HG03196 (cell line): ENCODE measurements at regions not wholly inside any gene's neighbourhood (a gene's known extent, or its start where the extent isn't known, plus 50 kb on each side); places are given as distances from the start of the nearest gene placed in this dataset.
"Not testable (repeated sequence)": the region's sequence is repeated elsewhere in the genome, so short reads cannot be mapped to it uniquely, and the experiment has no call there.

Source experiments
- ATAC-seq: cut with Tn5 transposase; IDR thresholded peaks from one replicate; pipeline ENCODE4 v1.9.1; 2021; ENCODE audit not compliant: unreplicated experiment

DNA sequence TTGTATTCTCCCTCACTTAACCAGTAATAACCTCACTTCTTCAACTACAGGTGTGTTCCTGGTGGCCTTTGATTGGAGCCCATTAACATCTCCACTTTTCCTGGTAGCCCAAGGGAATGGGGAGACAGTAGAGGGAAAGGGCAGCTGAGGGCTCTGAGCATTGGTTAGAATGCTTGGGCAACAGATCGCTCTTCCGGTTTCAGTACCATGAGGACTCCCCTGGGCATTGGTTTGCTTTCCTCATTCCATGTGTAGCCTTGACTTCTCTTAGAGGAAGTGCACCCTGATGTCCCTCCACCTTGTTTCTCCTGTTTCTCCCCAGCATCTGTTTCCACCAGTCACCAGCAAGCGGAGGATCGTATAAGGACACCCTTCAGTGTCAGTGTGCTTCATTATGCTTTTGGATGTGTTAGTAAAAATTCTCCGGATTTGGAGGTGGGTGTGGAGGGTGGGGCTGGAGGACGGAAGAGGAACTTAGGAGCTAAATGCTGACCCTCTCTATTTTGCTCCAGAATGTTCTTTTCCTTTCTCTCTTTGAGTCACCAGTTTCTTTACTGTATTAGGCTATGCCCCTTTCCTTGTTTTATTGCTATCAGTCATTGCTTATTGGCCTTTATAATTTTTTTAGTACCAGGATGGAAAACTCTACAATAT, 50.6 kb upstream of the ZNG1B start:
- ATAC-seq = not testable (repeated sequence)

DNA sequence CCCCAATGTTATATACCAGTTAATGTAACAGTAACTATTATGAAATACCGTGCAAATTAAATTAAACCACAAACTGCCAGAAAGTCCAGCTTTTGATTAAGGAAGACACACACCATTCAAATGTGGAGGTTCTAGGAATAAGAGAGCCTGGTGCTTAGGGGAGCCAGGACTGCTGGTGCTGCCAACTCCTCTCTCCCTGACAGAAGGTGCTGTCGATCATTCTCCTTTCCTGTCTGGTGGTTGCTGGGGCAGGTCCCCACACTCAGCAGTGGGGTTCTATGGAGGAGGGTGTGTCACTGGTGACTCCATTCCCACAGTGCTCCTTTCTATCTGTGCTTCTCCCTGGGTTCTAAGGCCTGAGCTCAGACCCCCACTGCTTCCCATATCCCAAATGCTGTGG, 57.9 kb upstream of the ZNG1B start:
- ATAC-seq = not testable (repeated sequence)

DNA sequence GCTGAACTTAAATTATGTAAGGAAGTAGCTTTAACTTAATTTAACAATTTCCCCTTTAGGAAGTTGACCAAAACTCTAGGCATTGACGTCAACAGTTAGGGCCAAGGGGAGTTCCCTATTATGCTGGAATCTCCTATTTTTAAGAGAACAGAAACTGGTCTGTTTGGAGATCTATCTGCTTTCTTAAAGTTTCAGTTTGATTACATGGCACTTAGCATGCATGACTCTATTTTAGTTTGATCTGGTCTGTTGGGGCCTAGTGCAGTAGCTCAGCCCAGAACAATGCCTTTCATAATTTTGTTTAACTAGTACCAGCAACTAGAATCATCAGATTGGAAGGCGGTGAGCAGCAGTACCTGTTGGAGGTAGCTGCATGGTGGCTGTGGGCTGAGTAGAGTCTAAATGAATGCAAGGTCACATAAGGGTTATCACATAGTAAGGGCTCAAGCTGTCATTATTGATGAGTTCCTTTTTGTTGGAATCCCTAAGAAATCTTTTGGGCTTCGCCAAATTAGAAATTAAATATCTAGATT, 60.5 kb upstream of the ZNG1B start:
- peak; percentile 73 for ATAC-seq

DNA sequence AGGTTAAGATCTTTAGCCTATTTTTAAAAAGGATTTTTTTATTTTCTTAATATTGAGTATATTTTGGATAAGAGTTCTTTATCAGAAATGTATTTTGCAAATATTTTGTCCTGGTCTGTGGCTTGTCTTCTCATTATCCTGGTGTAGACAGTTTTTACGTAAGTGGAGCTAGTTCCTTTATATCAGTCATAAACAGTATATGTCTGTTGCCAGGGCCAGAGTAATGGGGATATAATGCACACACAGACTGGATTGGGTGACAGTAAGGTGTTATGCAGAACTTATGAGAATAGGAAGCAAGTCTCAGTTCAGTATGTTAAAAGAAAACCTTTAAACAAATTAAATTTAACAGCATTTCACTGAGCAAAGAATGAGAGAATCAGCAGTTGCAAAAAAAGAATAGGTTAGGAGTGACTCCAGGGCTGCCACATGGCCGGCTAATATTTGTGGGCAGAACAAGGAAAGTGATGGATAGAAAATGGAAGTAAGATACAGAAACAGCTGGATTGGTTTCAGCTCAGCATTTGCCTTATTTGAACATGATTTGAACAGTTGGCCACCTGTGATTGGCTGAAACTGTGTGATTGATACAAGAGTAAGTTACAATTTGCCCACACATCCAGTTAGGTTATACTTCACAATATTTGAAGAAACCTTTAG, 61.1 kb upstream of the ZNG1B start:
- ATAC-seq = peak; percentile 21

DNA sequence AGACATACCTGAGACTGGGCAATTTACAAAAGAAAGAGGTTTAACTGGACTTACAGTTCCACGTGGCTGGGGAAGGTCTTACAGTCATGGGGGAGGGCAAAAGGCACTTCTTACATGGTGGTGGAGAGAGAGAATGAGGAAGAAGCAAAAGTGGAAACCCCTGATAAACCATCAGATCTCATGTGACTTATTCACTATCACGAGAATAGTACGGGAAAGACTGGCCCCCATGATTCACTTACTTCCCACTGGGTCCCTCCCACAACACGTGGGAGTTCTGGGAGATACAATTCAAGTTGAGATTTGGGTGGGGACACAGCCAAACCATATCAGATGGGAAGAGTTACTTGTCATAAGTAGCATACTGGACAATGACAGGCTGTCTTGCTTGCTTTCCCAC, 62.6 kb upstream of the ZNG1B start:
- not testable (repeated sequence) for ATAC-seq

DNA sequence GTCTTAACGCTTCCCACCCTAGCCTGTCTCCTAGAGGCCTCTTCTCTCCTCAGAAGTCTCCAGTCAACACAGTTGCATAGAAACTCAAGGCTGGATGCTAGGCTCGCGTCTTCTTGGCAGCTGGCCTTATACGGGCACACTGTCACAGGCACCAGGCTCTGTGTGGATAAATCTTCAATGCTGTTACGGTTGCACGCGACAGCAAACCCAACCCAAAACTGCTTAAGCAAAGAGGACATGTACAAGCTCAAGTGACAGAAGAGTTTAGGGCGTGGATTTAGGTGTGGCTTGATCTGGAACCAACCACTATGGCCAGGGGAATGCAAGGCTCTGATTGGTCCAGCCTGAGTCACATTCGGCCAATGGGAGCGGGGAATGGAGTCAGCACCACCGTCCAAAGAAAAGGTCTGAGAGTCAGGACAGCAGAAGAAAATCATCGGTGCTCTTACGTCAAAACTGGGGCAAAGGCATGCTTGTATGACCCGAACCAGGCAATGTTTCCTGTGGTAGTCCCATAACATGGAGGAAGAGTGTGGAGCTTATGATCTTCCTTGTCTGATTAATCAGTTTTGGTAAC, 65.1 kb upstream of the ZNG1B start:
- not testable (repeated sequence) for ATAC-seq

DNA sequence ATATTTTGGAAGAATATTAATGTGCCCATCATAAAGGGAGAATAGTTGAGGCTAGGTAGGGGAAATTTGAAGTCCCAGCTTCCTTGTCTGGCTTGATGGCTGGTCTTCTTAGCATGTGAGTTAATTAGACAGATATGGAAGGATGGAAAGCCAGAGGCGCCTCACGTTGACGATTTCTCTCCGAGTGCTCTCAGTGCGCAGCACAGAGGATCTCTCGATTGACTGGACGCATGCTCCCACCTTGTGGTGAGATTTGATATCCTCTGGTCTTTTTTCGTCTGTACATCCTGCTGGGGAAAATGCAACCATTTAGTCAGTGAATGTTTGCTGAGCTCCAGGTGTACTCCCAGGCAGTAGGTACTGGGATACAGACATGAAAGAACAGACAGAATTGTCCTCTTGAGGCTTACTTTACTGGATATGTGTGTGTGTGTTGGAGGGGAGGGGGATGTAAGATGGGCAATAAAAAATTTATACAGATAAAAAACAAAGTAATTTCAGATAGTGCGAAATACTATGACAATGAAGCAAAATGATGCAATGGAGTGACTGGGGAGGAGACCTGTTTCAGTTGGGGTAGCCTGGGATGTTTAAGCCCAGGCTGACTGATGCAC, 66.9 kb upstream of the ZNG1B start:
- no peak for ATAC-seq

DNA sequence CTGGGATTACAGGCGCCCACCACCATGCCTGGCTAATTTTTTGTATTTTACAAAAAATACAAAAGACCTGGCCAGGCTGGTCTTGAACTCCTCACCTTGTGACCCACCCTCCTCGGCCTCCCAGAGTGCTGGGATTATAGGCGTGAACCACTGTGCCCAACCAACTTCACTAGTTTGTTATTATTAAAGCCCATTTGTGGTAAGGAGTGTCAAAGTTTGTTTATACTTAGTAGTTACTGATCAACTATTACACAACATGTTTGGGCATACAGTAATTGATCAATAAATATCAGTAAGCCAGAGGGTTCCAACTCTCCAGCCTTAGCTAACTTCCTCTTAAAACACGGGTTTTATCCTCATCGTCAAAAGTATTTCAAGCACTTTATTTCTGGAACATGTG, 67.5 kb upstream of the ZNG1B start:
- ATAC-seq = no peak

DNA sequence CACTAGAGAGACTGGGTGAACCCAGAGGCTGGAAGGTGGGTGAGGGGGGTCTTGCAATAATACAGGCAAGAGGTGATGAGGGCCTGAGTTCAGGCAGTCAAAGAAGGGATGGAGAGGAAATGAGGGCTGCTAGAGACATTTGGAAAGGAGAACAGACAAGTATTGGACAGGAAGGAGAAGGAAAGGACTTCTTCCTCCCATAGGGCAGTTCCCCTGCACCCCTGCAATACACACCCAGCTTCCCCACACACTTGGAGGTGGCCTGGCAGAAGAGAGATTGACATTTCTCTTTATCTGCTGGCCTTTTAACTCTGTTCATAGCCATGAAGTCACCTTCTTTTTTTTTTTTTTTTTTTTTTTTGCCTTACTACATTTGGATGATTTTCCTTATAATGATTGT, 68.9 kb upstream of the ZNG1B start:
- ATAC-seq = not testable (repeated sequence)

DNA sequence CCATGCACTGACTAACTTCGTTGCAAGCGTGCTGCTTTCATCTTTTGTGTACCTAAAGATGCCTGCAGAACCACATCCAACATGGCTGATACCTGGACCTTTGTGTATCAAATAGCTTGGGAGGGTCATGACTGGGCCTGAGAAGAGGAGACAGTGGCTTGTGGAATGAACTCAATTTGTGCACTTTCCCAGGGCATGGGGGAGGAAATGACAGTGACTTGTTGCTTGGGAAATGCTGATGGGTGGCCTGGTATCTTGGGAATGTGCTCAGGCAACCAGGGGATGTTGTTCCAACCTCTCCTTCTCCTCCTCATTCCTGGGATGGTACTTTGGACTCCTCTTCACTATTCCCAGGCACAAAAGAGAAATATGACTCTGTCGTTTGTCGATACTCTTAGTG, 70.7 kb upstream of the ZNG1B start:
- ATAC-seq = not testable (repeated sequence)

DNA sequence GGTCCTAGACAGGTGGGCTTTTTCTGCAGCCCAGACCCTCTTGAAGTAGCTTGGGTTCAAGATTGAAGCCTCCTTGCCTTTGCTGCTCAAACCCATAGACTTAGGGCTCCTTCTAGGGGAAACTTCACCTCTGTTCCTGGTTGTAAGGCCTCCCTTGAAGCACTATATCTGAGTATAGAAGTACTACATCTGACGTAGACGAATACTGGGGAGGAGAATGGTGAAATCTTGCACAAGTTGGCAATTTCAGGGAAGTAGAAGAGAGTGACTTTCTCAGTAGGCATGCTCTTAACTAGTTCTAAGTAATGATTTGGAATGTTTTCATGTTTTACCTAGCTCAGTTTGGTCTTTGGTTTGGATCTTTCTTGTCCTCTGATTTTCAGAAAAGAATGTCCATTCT, 71.7 kb upstream of the ZNG1B start:
- ATAC-seq = not testable (repeated sequence)

DNA sequence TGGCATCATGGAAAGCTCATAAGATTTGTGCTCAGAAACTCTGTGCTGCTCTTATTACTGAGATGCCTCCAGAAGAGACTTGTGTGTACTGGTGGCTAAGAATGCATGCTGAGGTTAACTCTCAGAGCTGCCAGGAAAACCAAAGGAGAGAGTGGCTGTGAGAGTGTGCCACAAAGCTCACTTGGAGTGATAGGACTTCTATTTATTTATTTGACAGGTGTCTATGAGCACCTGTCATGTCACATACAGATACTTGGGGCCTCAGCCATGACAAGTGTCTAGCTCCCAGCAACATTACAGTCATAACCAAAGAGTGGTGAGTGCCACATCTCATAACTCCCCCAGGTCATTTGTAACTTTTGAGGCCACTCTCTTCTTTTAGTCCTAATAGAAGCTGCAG, 72.2 kb upstream of the ZNG1B start:
- ATAC-seq = not testable (repeated sequence)

DNA sequence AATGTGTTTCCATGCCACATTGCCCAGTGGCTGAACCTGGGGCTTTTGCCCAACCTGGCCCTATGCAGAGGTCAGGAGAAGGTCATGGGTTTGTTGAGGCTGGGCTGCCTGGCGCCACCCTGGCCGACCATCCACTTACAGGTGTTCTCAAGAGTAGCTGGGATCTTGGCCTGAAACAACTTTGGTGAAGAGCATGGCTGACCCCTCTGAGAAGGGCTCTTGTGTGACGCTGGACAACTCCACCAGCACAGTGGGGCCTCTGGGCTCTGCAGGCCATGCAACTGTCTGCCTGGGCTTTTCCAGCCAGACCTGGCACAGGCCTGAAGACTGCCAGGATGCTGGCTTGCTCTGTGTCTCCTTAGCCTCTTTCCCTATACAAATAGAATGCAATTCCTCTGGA, 76.4 kb upstream of the ZNG1B start:
- ATAC-seq = no peak

DNA sequence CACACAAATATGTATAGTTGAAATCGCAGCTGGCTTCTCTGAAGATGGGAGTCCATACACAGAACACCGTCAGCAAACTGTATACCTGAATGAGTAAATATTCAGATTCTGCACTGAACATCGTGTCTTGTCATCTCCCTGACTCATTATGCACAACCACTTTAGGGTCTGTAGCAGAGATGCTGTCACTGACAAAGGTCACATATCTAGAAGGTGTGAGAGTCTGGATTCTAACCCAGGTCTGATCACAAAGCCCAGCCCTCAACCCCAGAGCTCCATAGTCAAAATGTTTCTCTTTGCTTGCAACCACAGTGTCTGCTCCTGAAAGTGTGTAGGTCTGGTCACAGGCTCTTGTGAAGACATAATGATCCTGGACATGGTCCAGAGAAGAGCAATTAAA, 78.3 kb upstream of the PAX8 start:
- no peak for ATAC-seq

DNA sequence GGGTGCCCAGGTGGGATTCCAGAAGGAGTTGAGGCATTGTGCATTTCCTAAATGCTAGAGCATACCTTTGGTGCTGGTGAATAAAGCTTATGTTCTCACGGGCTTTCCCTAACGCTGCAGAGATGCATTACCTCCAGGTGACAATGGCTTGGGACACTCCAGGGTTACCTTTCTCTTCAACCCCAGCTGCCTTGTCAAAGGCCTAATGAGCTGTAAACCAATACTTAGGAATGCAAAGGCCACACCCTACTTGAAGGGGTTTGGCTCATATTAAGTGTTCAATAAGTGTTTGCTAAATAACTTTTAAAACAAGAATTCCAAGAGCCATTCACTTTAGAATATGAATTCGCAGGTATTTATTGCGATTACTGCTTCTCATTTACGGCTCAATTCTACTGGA, 77.6 kb upstream of the PAX8 start:
- not testable (repeated sequence) for ATAC-seq

DNA sequence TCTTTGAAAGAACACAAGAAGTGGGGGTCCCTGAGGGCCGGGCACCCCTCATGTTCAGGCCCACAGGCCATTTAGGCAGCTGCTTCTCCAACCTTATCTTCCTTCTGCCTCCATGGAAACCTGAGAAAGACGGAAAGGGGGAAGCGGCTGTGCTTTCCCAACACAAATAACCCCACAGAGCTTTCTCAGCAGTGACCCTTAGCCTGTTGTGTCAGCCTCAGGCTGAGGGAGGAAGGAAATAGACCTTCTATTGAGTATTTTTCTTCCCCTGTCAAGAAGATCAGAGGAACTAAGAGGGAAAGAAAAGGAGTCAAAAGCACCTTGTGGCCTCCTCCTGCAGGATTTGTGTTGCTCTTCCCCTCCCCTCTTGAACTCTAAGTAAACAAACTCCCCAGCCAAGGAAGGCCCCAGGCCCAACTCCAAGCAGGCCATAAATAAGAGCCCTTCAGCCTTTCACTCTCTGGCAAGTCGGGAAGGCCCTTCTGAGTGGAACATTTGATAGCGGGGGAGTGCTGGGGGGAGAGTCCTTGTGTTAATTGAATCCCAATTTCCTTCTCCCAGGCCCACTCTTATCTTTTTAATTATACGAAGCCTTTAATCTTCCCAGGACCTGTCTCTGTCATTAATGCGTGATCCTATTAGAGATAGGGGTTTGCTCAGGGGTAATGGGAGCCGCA, 76.8 kb upstream of the PAX8 start:
- ATAC-seq = not testable (repeated sequence)

DNA sequence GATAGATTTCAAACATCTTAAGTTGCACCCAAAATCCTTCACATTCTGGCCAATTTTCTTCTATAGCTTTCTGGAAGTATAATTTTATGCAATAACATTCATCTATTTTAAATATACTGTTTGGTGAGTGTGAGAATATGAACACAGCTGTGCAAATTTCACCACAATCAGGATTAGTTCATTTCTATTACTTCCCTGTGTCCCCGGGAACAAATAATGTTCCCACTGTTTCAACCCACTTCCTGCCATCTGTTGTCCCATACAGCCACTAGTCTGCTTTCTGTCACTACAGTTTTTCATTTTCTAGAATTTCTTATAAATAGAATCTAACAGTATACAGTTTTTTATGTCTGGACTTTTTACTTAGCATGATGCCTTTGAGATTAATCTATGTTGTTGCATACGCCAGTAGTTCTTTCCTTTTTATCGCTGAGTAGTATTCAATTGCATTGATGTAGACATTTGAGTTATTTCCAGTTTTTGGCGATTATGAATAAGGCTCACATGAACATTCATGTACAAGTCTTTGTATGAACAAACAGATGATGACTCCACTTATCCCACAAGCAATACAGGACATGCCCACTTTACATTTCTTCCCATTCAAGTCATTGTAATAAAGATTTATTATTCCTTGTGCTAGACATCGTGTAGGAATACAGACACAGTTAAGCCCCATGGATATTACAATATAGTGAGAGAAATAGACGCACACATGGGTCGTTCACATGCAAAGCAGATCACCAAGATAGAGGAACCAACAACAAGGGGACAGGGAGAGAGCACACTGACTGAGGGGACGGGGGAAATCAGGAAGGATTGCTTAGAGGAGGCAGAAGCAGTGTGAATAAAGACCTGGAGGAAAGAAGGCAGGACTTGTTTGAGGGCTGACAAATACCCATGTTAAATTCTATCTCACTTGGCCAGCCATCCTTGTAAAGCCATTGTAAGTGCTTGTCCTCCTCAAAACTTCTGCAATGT, 72.9 kb upstream of the PAX8 start:
- no peak for ATAC-seq

DNA sequence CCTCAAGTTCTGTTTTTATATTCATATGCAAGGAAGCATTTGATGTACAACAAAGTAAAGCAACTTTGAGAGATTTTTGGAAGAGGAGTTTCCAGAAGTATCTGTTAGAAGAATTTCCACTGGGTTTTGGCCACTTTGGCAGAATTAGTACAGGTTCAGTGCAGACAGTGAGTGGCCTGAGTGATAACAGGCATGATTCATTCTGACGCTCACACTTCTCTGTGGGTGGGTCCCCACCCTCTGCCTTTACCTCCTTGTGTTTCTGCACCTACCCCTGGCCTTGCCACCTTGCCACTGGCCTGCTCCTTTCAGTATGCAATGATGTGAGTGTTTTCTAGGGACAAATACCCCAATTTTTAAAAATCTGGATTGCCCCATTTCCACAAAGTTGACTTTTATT, 65.1 kb upstream of the PAX8 start:
- not testable (repeated sequence) for ATAC-seq

DNA sequence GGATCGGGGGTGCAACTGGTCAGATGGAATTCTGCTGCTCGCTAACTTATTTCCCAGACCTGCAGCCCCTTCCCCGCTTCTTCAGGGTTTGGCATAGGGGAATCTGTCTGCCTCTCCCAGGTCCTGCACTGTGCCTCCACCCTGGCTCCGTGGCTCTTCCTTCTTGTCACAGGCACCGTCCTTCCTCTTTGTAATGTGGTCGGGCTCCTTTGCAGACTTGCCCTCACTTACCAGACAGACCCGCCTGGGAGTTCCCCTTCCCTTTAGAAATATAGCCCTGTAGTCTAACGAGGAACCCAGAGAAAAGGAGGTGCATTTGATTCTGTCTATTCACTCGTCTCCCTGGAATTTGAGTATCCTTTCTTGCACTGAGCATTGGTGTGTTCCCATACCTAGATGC, 63.9 kb upstream of the PAX8 start:
- no peak for ATAC-seq

DNA sequence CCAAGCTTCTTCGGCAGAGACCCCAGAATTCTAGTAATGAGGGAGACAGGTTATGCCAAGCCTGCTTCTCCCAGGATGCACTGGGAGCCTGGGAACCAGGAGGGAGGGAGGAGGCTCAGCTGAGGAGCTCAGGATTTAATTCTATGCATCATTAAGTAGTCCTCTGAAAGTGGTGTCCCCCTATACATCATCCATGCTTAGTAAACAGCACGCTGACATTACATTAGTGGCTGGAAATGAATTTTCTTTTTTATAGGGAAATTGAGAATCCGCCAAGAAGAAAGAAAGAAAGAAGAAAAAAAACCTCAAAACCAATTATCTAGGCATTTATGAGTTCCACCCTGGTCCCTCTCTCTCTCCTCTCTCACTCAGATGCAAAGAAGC, 63.1 kb upstream of the PAX8 start:
- ATAC-seq = not testable (repeated sequence)
